ENCODE measurements at regions not wholly inside any gene's neighbourhood (a gene's known extent, or its start where the extent isn't known, plus 50 kb on each side); places are given as distances from the start of the nearest gene placed in this dataset.

- DNase-seq (ENCODE audit: low spot score): no peak
These were observed 70.3 kb upstream of the BDNF start for GRCh38 chr11:27770576-27770975.

GRCh38 chr11:27763736-27764135 is 63.5 kb upstream of the BDNF start:
- DNase-seq (ENCODE audit: low spot score): no peak

- no peak for DNase-seq (ENCODE audit: low spot score)
These were observed 61.1 kb upstream of the BDNF start for GRCh38 chr11:27761356-27761755.

- peak; percentile 18 for DNase-seq (ENCODE audit: low spot score)
These were observed 57.7 kb upstream of the BDNF start for GRCh38 chr11:27757953-27758352.

GRCh38 chr11:27754035-27755017 is 54.1 kb upstream of the BDNF start:
- DNase-seq (ENCODE audit: low spot score): peak; percentile 33

Data from AG08396 (cell line).